HepG2 (cell line): ENCODE measurements at regions not wholly inside any gene's neighbourhood (a gene's known extent, or its start where the extent isn't known, plus 50 kb on each side); places are given as distances from the start of the nearest gene placed in this dataset.

Experiments
- ATAC-seq: fragments of 200-7000 bp; cut with Tn5 transposase; 3 replicates; pipeline ENCODE4 v1.9.1; 2020; ENCODE audit warnings: mild to moderate bottlenecking, moderate library complexity
- BruUV-seq: library from RNA; stranded (reverse); fragments of 400-500 nt; replicated peaks from 2 replicates; lab custom pipeline; 2021; lab: Mats Ljungman, UMichigan
- CTCF ChIA-PET: fragments of 300-600 bp; formaldehyde crosslinking; extraction: SDS; loops from one replicate; lab custom pipeline; 2021; ENCODE audit warnings: low total read pairs, inconsistent platforms, low intra/inter-chr PET ratio; lab: Yijun Ruan, JAX
- POLR2A ChIA-PET: fragments of 350-600 bp; sonication (Branson Sonifier 250); formaldehyde crosslinking; loops from one replicate; lab custom pipeline; 2020; ENCODE audit warnings: antibody characterized with exemption, inconsistent platforms; lab: Yijun Ruan, JAX
- DNase-seq: peaks from one replicate; pipeline ENCODE4 v3.0.0-alpha.2; 2015; ENCODE audit warnings: low spot score
- FAIRE-seq: peaks from 3 replicates; lab custom pipeline; 2011; peaks lifted over from hg19 to GRCh38; lab: Jason Lieb, UNC
- H2AFZ ChIP-seq: one replicate; pipeline ENCODE4 v1.6.1; 2011; ENCODE audit warnings: low read length, inconsistent platforms
- H3K27ac ChIP-seq: fragments of 300-600 bp; 3 replicates; pipeline ENCODE4 v1.8.0; 2011; ENCODE audit warnings: mixed run types, mild to moderate bottlenecking, mixed read lengths, low read length, inconsistent platforms; ENCODE audit not compliant: insufficient read depth; ENCODE audit errors: extremely low read length
- H3K27me3 ChIP-seq, 2 experiments: fragments of 200-600 bp in 1 of 2; 2 replicates in 1 of 2; 3 replicates in 1 of 2; pipeline versions ENCODE4 v1.6.0 to v1.8.0; 2011; ENCODE audit warnings: low read length in 2 of 2, mild to moderate bottlenecking in 2 of 2, moderate library complexity in 2 of 2, inconsistent platforms in 1 of 2; ENCODE audit not compliant: insufficient read depth in 2 of 2, control insufficient read depth in 1 of 2
- H3K36me3 ChIP-seq, 2 experiments: fragments of 200-600 bp in 1 of 2; replicated peaks in 1 of 2; 2 replicates in 1 of 2; 3 replicates in 1 of 2; pipeline versions ENCODE4 v1.5.1 to v1.8.0; 2011; ENCODE audit warnings: low read length in 2 of 2, inconsistent platforms in 1 of 2; ENCODE audit not compliant: insufficient read depth in 2 of 2, control insufficient read depth in 1 of 2
- H3K4me1 ChIP-seq: 2 replicates; pipeline ENCODE4 v1.5.1; 2012; ENCODE audit warnings: low read length, inconsistent platforms; ENCODE audit not compliant: insufficient read depth
- H3K4me2 ChIP-seq: 2 replicates; pipeline ENCODE4 v1.6.0; 2011; ENCODE audit warnings: low read depth, low read length, inconsistent platforms
- H3K4me3 ChIP-seq, 3 experiments: fragments of 200-600 bp in 1 of 3; sonication (generic), shearing (Covaris generic) in 1 of 3; replicated peaks in 1 of 3; 2 replicates each; pipeline ENCODE4 v1.5.1; 2011 to 2016; ENCODE audit warnings: low read length in 3 of 3, inconsistent platforms in 2 of 3, low read depth in 2 of 3, mild to moderate bottlenecking in 2 of 3, control low read depth in 1 of 3, mixed read lengths in 1 of 3; ENCODE audit not compliant: insufficient read depth in 1 of 3
- H3K79me2 ChIP-seq: one replicate; pipeline ENCODE4 v1.6.1; 2011; ENCODE audit warnings: low read length, inconsistent platforms; ENCODE audit not compliant: insufficient read depth
- H3K9ac ChIP-seq: 2 replicates; pipeline ENCODE4 v1.6.0; 2011; ENCODE audit warnings: mild to moderate bottlenecking, low read depth, low read length, inconsistent platforms; ENCODE audit not compliant: insufficient read depth
- H3K9me3 ChIP-seq: 2 replicates; pipeline ENCODE4 v1.5.1; 2012; ENCODE audit warnings: mild to moderate bottlenecking, low read length
- H4K20me1 ChIP-seq: 2 replicates; pipeline ENCODE4 v1.6.0; 2011; ENCODE audit warnings: inconsistent platforms, mild to moderate bottlenecking, low read length, moderate library complexity; ENCODE audit not compliant: insufficient read depth
- DDIT3 ChIP-seq: sonication (generic); formaldehyde crosslinking; IDR thresholded peaks from 2 replicates; pipeline ENCODE4 v1.4.0; 2020; ENCODE audit warnings: mild to moderate bottlenecking, missing genetic modification reagents
- HNRNPUL1 ChIP-seq: fragments of 200-400 bp; formaldehyde crosslinking; IDR thresholded peaks from 2 replicates; pipeline ENCODE4 v1.6.1; 2017; ENCODE audit warnings: low read depth, mild to moderate bottlenecking, low read length, moderate library complexity
- KDM3A ChIP-seq: IDR thresholded peaks from 2 replicates; pipeline ENCODE4 v1.6.1; 2018; ENCODE audit warnings: low read depth, missing compliant biosample characterization
- MED1 ChIP-seq: sonication (generic); formaldehyde crosslinking; IDR thresholded peaks from 2 replicates; pipeline ENCODE4 v1.4.0; 2020; ENCODE audit warnings: missing genetic modification reagents
- MEF2D ChIP-seq: sonication (generic); formaldehyde crosslinking; IDR thresholded peaks from 2 replicates; pipeline ENCODE4 v1.5.1; 2020; ENCODE audit warnings: mild to moderate bottlenecking, missing genetic modification reagents
- NCOA2 ChIP-seq: sonication (generic); formaldehyde crosslinking; IDR thresholded peaks from 2 replicates; pipeline ENCODE4 v1.8.0; 2022; ENCODE audit warnings: inconsistent platforms
- NR2F2 ChIP-seq: IDR thresholded peaks from 2 replicates; pipeline ENCODE4 v1.6.1; 2012; ENCODE audit warnings: low read depth, inconsistent platforms, borderline replicate concordance
- RORA ChIP-seq: sonication (generic); formaldehyde crosslinking; IDR thresholded peaks from 2 replicates; pipeline ENCODE4 v1.5.0; 2020; ENCODE audit warnings: mild to moderate bottlenecking, missing genetic modification reagents, moderate library complexity
- TP53 ChIP-seq: sonication (generic); formaldehyde crosslinking; conservative IDR thresholded peaks from 2 replicates; pipeline ENCODE4 v1.4.0; 2020; ENCODE audit warnings: missing genetic modification reagents
- ZBTB42 ChIP-seq: sonication (generic); formaldehyde crosslinking; IDR thresholded peaks from 2 replicates; pipeline ENCODE4 v1.5.0; 2020; ENCODE audit warnings: mild to moderate bottlenecking, missing genetic modification reagents
- ZFP36L1 ChIP-seq: sonication (generic); formaldehyde crosslinking; IDR thresholded peaks from 2 replicates; pipeline ENCODE4 v1.8.0; 2022; ENCODE audit warnings: mild to moderate bottlenecking, missing genetic modification reagents, moderate library complexity
- ZKSCAN8 ChIP-seq: IDR thresholded peaks from 2 replicates; pipeline ENCODE4 v1.6.1; 2016; ENCODE audit warnings: borderline replicate concordance, missing genetic modification reagents, missing compliant biosample characterization
- ZNF224 ChIP-seq: sonication (generic); formaldehyde crosslinking; IDR thresholded peaks from 2 replicates; pipeline ENCODE4 v1.5.0; 2020; ENCODE audit warnings: mild to moderate bottlenecking, missing genetic modification reagents
- ZNF280B ChIP-seq: sonication (generic); formaldehyde crosslinking; IDR thresholded peaks from 2 replicates; pipeline ENCODE4 v1.5.0; 2020; ENCODE audit warnings: missing genetic modification reagents, mild to moderate bottlenecking, borderline replicate concordance
- ZNF503 ChIP-seq: sonication (generic); formaldehyde crosslinking; IDR thresholded peaks from 2 replicates; pipeline ENCODE4 v1.4.0; 2020; ENCODE audit warnings: missing genetic modification reagents
- ZNF564 ChIP-seq: sonication (generic); formaldehyde crosslinking; IDR thresholded peaks from 2 replicates; pipeline ENCODE4 v1.8.1; 2023; ENCODE audit warnings: mild to moderate bottlenecking, missing genetic modification reagents
- ZNF614 ChIP-seq: IDR thresholded peaks from 2 replicates; pipeline ENCODE4 v1.6.1; 2018; ENCODE audit warnings: missing biosample characterization, missing genetic modification reagents, inconsistent platforms, borderline replicate concordance
- WGBS: methylation state at CpG from one replicate; pipeline ENCODE4 v1.1.6; 2017; ENCODE audit warnings: low lambda C conversion rate; 5-methylcytosine and 5-hydroxymethylcytosine counted together
- in situ Hi-C: cut with HindIII; loops from 2 replicates; pipeline ENCODE4 v1.10.0; 2017; ENCODE audit warnings: low pct_unique_long_range_greater_than_20kb; ENCODE audit not compliant: extremely low pct_ligation_motif_present
- intact Hi-C: fragments of 100-400 bp; cut with micrococcal nuclease; formaldehyde crosslinking; loops from one replicate; pipeline ENCODE4 v1.10.0; 2022; ENCODE audit not compliant: unreplicated experiment

GRCh38 chr2:150672311-150672710 lies 184.8 kb upstream of the RND3 start:
- Histone ChIP-seq H3K4me2 (no peak overlapping the region), H3K27ac (no peak overlapping the region), H4K20me1 (no peaks in the 10 kb centered on the region), H3K4me1 (no peaks in the 10 kb centered on the region), H3K4me3 (no peak overlapping the region), H3K36me3 (no peaks in the 10 kb centered on the region), H3K9ac (no peak overlapping the region), H3K79me2 (no peaks in the 10 kb centered on the region), H3K9me3 (peaks cover 4% of the 10 kb centered on the region; the same call in 1 of the 2 replicates), H2AFZ (no peak overlapping the region), H3K27me3 (no peaks in the 10 kb centered on the region)
- CTCF ChIA-PET, result no interaction called here
- TF ChIP-seq KDM3A, result no peak
- TF ChIP-seq NR2F2, result no peak
- TF ChIP-seq ZNF280B, result no peak
- FAIRE-seq (no peak), DNase-seq (no peak), ATAC-seq (no peak)
- in situ Hi-C loops, result no loop called here
- no TSS peak for BruUV-seq
- whole genome bisulfite sequencing, result 9% methylated on average over 2 of the region's 2 CpGs
- POLR2A ChIA-PET, result no interaction called here
- intact Hi-C loops, result no loop called here

GRCh38 chr2:150669492-150669891 lies 182.0 kb upstream of the RND3 start:
- ChIA-PET CTCF (no interaction called here), POLR2A (no interaction called here)
- no TSS peak for BruUV-seq
- 6% methylated on average over 3 of the region's 3 CpGs for WGBS
- H3K27ac ChIP-seq, result no peak overlapping the region
- H3K36me3 ChIP-seq, result no peaks in the 10 kb centered on the region
- in situ Hi-C loops (no loop called here), intact Hi-C loops (no loop called here)
- no peaks in the 10 kb centered on the region for H3K79me2 ChIP-seq
- DNase-seq (no peak), ATAC-seq (no peak), FAIRE-seq (no peak)
- no peaks in the 10 kb centered on the region for H3K4me1 ChIP-seq
- no peak overlapping the region for H2AFZ ChIP-seq
- H3K9ac ChIP-seq, result no peak overlapping the region
- no peaks in the 10 kb centered on the region for H4K20me1 ChIP-seq
- H3K27me3 ChIP-seq, result no peaks in the 10 kb centered on the region
- no peak overlapping the region for H3K4me3 ChIP-seq
- H3K9me3 ChIP-seq, result 0 out of 2 replicates have a peak, but pooled peaks cover 3% of the 10 kb centered on the region
- no peak overlapping the region for H3K4me2 ChIP-seq
- TF ChIP-seq ZBTB42 (no peak), HNRNPUL1 (no peak), ZNF564 (no peak), ZFP36L1 (CRISPR knock-in tag) (no peak), ZKSCAN8 (no peak), MEF2D (no peak), RORA (CRISPR knock-in tag) (no peak), ZNF224 (CRISPR knock-in tag) (no peak), TP53 (no peak), NCOA2 (no peak), MED1 (no peak), DDIT3 (CRISPR knock-in tag) (no peak), ZNF614 (CRISPR knock-in tag) (no peak), ZNF503 (CRISPR knock-in tag) (no peak)
